GM12864 (cell line): ENCODE measurements at regions not wholly inside any gene's neighbourhood (a gene's known extent, or its start where the extent isn't known, plus 50 kb on each side); places are given as distances from the start of the nearest gene placed in this dataset.

Experiments
- DNase-seq: peaks from one replicate; pipeline ENCODE4 v3.0.0-alpha.2; 2011; ENCODE audit warnings: low read depth
- H3K4me3 ChIP-seq: 2 replicates; pipeline ENCODE4 v1.5.1; 2011; ENCODE audit warnings: mild to moderate bottlenecking, low read depth, low read length, control low read depth
- TF ChIP-seq, protein P1 (sequence below): IDR thresholded peaks from 2 replicates; pipeline ENCODE4 v1.5.1; 2011; ENCODE audit warnings: low read depth, mild to moderate bottlenecking, moderate library complexity, low read length, control low read depth, inconsistent platforms; ENCODE audit errors: missing control alignments

DNA sequence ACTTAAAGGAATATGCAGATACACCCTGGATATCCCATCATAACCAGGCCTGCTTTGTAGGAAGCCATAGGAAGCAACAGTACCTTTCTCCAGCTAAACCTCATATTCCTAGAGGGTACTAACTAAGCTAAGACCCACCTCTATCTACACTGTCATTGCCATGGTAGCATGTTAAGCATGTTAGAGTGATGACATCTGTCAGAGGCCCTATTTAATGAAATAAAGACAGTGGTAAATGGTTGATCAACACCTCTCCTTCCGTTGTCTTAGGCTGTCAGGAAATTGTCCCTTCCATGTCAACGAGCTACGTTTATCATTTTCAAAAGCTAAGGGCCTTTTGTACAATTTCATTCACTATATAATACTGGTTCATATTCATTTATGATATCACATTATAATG, 251.1 kb upstream of the PSMD7 start:
- TF ChIP-seq, protein P1, sequence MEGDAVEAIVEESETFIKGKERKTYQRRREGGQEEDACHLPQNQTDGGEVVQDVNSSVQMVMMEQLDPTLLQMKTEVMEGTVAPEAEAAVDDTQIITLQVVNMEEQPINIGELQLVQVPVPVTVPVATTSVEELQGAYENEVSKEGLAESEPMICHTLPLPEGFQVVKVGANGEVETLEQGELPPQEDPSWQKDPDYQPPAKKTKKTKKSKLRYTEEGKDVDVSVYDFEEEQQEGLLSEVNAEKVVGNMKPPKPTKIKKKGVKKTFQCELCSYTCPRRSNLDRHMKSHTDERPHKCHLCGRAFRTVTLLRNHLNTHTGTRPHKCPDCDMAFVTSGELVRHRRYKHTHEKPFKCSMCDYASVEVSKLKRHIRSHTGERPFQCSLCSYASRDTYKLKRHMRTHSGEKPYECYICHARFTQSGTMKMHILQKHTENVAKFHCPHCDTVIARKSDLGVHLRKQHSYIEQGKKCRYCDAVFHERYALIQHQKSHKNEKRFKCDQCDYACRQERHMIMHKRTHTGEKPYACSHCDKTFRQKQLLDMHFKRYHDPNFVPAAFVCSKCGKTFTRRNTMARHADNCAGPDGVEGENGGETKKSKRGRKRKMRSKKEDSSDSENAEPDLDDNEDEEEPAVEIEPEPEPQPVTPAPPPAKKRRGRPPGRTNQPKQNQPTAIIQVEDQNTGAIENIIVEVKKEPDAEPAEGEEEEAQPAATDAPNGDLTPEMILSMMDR, result no peak
- no peak overlapping the region for H3K4me3 ChIP-seq
- DNase-seq, result no peak

DNA sequence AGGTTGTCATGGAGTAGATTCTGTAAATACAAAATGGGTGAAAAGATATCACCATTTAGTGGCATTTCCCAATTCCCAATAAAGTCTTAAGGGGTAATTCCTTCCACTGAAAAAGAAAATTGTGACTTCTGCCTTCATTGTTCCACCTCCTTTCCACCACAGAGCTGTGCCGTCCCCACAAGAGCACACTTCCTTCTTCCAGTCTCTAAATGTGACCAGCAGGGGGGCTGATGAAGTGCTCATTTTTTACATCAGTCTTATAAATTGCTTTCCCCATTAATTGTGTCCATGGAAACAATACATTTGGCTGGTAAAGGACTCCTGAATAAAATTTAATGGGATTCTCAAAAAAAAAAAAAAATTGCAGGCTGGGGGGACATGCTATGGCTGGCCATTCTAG, 260.8 kb upstream of the PSMD7 start:
- H3K4me3 ChIP-seq, result no peak overlapping the region
- TF ChIP-seq, protein P1, result peak; percentile 40
- DNase-seq, result no peak

DNA sequence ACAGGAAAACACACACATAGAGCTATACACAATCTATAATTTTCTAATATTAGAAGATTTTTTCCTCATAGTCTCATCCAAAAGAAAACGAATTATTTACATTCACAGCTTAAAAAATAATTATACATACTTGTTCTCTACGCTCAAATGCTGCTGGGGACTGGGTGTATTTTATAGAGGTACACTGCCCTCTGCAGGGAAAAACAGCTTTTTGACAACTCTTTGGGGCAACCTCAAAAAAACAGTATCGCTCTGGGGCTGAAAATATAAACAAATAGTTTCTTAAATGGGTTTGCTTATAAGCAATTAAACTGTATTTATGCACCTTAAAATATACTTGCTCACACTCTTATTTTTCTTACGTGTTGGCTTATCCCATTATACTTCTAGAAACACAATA, 261.8 kb upstream of the PSMD7 start:
- TF ChIP-seq, protein P1, result peak; percentile 12
- H3K4me3 ChIP-seq, result no peak overlapping the region
- no peak for DNase-seq

DNA sequence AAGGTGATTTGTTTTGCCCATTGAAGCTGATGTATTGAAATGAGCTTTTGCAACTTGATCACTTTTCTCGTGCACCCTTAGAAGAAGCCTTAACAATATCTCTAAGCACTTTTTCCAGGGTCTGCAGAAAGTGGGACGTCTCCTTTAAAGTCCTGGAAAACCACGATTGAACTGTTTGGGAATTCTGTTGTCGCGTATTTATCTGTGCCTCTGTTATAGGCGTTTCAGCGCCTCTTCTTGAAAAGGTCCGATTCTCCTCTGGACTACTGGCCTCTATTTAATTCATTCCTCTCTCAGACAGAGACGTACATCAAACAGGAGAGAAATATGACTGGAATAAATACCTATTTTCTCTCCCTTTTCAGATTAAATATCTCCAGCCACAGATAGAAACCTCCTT, 262.4 kb upstream of the PSMD7 start:
- H3K4me3 ChIP-seq, result no peak overlapping the region
- no peak for DNase-seq
- TF ChIP-seq, protein P1, result no peak

DNA sequence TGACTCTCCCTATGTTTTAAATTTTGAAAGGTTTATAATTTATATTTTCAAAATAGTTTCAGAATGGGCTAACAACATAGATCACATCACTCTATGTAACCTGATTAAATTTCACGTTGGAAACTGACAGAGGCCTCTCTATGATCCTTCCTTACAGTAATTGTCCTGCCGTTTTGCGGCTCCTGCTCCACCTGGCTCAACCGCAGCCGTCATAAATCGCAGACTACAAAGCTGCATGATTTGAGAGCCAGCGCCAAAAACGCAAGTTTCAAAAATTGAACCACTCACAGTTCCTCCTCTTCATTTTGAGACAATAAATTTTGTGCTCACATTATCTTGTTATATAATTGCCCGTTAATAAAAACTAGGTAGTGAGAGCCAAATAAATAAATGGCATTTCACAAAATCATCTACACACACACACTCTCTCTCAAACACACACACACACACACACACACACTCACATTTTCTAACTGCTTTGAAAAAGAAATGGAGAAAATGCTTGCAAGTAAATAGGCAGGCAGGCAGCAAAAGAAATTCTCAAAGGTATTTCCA, 263.1 kb upstream of the PSMD7 start:
- H3K4me3 ChIP-seq, result no peak overlapping the region
- DNase-seq, result no peak
- TF ChIP-seq, protein P1, result no peak

DNA sequence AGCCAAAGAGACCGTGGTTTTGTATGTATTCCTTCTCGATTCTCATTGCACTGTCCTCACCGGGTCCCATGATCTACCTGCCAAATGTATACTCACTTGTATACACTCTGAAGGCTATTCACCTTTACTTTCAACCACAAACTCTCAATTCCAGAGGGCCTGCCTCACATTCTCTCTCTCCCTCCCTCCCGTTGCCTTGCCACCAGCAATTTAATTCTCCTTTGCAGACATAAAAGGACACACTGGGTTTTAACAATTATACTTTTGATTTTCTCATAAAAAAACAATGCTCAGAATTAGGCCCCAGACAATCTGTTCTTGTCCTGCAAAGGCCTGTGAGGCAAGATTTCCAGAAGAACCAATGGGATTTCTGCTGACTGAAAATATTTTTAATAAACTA, 265.1 kb upstream of the PSMD7 start:
- no peak for DNase-seq
- no peak overlapping the region for H3K4me3 ChIP-seq
- TF ChIP-seq, protein P1, result no peak

DNA sequence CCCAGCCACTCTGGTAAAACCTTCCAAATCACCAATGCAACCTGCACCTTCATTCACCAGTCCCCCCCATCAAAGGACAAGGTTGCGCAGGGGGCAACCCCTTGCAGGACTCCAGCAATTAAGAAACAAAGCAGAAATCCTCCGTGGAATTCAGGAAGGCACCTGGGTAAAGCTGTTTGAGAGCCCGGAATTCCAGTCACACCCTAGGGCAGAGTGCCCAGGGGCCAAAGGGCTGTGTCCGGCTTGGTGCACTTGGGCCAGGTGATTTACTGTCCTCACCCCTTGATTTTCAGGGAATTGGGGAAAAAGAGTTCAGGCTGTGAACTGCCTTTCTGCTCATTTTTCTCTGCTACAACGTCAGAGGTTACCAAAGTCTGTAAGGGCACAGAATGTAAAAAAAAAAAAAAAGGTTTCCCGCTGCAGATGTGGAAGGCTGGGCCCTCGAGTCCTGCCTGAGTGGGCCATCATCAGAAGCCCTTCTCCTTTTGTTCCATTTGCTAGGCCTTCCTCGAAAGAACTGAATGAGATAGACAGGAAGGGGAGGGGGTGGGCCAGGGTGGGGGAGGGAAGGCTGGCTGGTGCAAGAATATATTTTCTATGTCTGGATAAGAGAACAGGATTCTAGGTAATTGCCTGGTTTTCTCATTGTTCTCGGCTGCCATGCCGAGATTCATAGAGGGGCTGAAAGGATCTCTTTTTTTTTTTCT, 266.5 kb upstream of the PSMD7 start:
- H3K4me3 ChIP-seq, result no peak overlapping the region
- DNase-seq, result no peak
- TF ChIP-seq, protein P1, result no peak
